CD4-positive, alpha-beta memory T cell (primary cell): ENCODE measurements at regions not wholly inside any gene's neighbourhood (a gene's known extent, or its start where the extent isn't known, plus 50 kb on each side); places are given as distances from the start of the nearest gene placed in this dataset.
"Not testable (repeated sequence)": the region's sequence is repeated elsewhere in the genome, so short reads cannot be mapped to it uniquely, and the experiment has no call there.

ENCODE experiments used
- CTCF ChIA-PET: fragments of 350-600 bp; sonication (Branson Sonifier 250); formaldehyde crosslinking; loops from one replicate; lab custom pipeline; 2021; ENCODE audit warnings: inconsistent platforms; ENCODE audit not compliant: partially characterized antibody; lab: Charles Lee
- POLR2A ChIA-PET: fragments of 350-600 bp; sonication (Branson Sonifier 250); formaldehyde crosslinking; loops from one replicate; lab custom pipeline; 2021; ENCODE audit not compliant: partially characterized antibody; lab: Charles Lee
- DNase-seq, 5 donors: peaks; one replicate each; pipeline versions ENCODE4 v3.0.0 to v3.0.0-alpha.2; 2020 to 2022; ENCODE audit warnings: mixed read lengths in 1 of 5
- H3K27ac ChIP-seq: one replicate; pipeline ENCODE4 v1.7.0; 2013; ENCODE audit warnings: low read depth, low read length
- H3K27me3 ChIP-seq: 2 replicates; pipeline ENCODE4 v1.7.0; 2013; ENCODE audit warnings: mild to moderate bottlenecking, low read length, moderate library complexity; ENCODE audit not compliant: insufficient read depth
- H3K36me3 ChIP-seq: 2 replicates; pipeline ENCODE4 v1.7.0; 2013; ENCODE audit warnings: mild to moderate bottlenecking, low read length, moderate library complexity; ENCODE audit not compliant: insufficient read depth
- H3K4me1 ChIP-seq: 2 replicates; pipeline ENCODE4 v1.7.0; 2013; ENCODE audit warnings: mild to moderate bottlenecking, low read length, moderate library complexity; ENCODE audit not compliant: insufficient read depth
- H3K4me3 ChIP-seq, 2 donors: one replicate each; pipeline ENCODE4 v1.7.0; 2013; ENCODE audit warnings: low read length in 2 of 2, mild to moderate bottlenecking in 1 of 2
- H3K9me3 ChIP-seq, 2 donors: one replicate each; pipeline ENCODE4 v1.7.0; 2013; ENCODE audit warnings: low read length in 2 of 2, control low read depth in 1 of 2; ENCODE audit not compliant: control insufficient read depth in 1 of 2
- H3K27ac Mint-ChIP-seq, 7 donors: one replicate each; pipeline ENCODE4 v1.8.0; 2020 to 2021; ENCODE audit warnings: mixed read lengths in 7 of 7, mild to moderate bottlenecking in 6 of 7, inconsistent platforms in 3 of 7, moderate library complexity in 3 of 7
- H3K27me3 Mint-ChIP-seq, 2 donors: one replicate each; pipeline ENCODE4 v1.8.0; 2020 to 2021; ENCODE audit warnings: mixed read lengths in 2 of 2
- H3K36me3 Mint-ChIP-seq, 2 donors: one replicate each; pipeline ENCODE4 v1.8.0; 2020 to 2021; ENCODE audit warnings: mixed read lengths in 2 of 2, inconsistent platforms in 1 of 2, mild to moderate bottlenecking in 1 of 2
- H3K4me1 Mint-ChIP-seq, 4 donors: one replicate each; pipeline ENCODE4 v1.8.0; 2020 to 2021; ENCODE audit warnings: mixed read lengths in 4 of 4, mild to moderate bottlenecking in 1 of 4
- H3K4me3 Mint-ChIP-seq, 8 donors: one replicate each; pipeline ENCODE4 v1.8.0; 2020 to 2021; ENCODE audit warnings: mixed read lengths in 8 of 8, mild to moderate bottlenecking in 7 of 8, moderate library complexity in 6 of 8, inconsistent platforms in 3 of 8
- H3K9me3 Mint-ChIP-seq, 8 donors: one replicate each; pipeline ENCODE4 v1.8.0; 2020 to 2021; ENCODE audit warnings: mixed read lengths in 8 of 8, mild to moderate bottlenecking in 5 of 8, inconsistent platforms in 3 of 8, moderate library complexity in 1 of 8
- intact Hi-C: fragments of 100-400 bp; cut with micrococcal nuclease; formaldehyde crosslinking; loops from one replicate; pipeline ENCODE4 v1.15.1; 2023

GRCh38 chr1:60664086-60664625 is 418.2 kb upstream of the NFIA start:
- POLR2A ChIA-PET: no interaction called here
- Histone ChIP-seq H3K36me3 (no peaks in the 10 kb centered on the region), H3K27ac (no peak overlapping the region), H3K4me1 (no peaks in the 10 kb centered on the region), H3K4me3 (no peak overlapping the region), H3K27me3 (no peaks in the 10 kb centered on the region), H3K9me3 (no peaks in the 10 kb centered on the region)
- no peak for DNase-seq
- intact Hi-C loops: no loop called here
- CTCF ChIA-PET: no interaction called here
- Mint-ChIP-seq H3K9me3 (peaks cover 0 to 3% (median 0%) of the 10 kb centered on the region in 8 donors), H3K27me3 (no peaks in the 10 kb centered on the region), H3K4me1 (no peaks in the 10 kb centered on the region), H3K4me3 (no peak overlapping the region), H3K27ac (no peak overlapping the region), H3K36me3 (no peaks in the 10 kb centered on the region)

GRCh38 chr1:60662486-60663044 is 419.8 kb upstream of the NFIA start:
- no peak for DNase-seq

GRCh38 chr1:60657926-60658325 is 424.4 kb upstream of the NFIA start:
- Mint-ChIP-seq H3K36me3 (no peaks in the 10 kb centered on the region), H3K4me1 (no peaks in the 10 kb centered on the region), H3K27ac (no peak overlapping the region), H3K4me3 (no peak overlapping the region), H3K9me3 (peaks cover 0 to 4% (median under 1%) of the 10 kb centered on the region in 8 donors), H3K27me3 (no peaks in the 10 kb centered on the region)
- no peaks in the 10 kb centered on the region for H3K9me3 ChIP-seq
- no peaks in the 10 kb centered on the region for H3K4me1 ChIP-seq
- CTCF ChIA-PET: no interaction called here
- no peak overlapping the region for H3K4me3 ChIP-seq
- DNase-seq: no peak
- no peaks in the 10 kb centered on the region for H3K36me3 ChIP-seq
- POLR2A ChIA-PET: no interaction called here
- H3K27ac ChIP-seq: no peak overlapping the region
- peaks cover 3% of the 10 kb centered on the region for H3K27me3 ChIP-seq
- intact Hi-C loops: no loop called here

More at GRCh38 chr1:60662486-60663044, 419.8 kb upstream of the NFIA start:
- Mint-ChIP-seq H3K36me3 (no peaks in the 10 kb centered on the region), H3K4me1 (no peaks in the 10 kb centered on the region), H3K4me3 (no peak overlapping the region), H3K27me3 (no peaks in the 10 kb centered on the region), H3K9me3 (peaks cover 0 to 3% (median 0%) of the 10 kb centered on the region in 8 donors), H3K27ac (no peak overlapping the region)
- no peaks in the 10 kb centered on the region for H3K27me3 ChIP-seq
- intact Hi-C loops: no loop called here
- H3K27ac ChIP-seq: no peak overlapping the region
- H3K4me3 ChIP-seq: no peak overlapping the region
- no peaks in the 10 kb centered on the region for H3K36me3 ChIP-seq
- CTCF ChIA-PET: no interaction called here
- no peaks in the 10 kb centered on the region for H3K4me1 ChIP-seq
- no peaks in the 10 kb centered on the region for H3K9me3 ChIP-seq
- POLR2A ChIA-PET: no interaction called here

- CTCF ChIA-PET: no interaction called here
- no peak overlapping the region for H3K27ac Mint-ChIP-seq
- intact Hi-C loops: no loop called here
Measured at GRCh38 chr1:60655679-60656355, 426.5 kb upstream of the NFIA start.

GRCh38 chr1:60640033-60640551 is 442.3 kb upstream of the NFIA start:
- H3K4me3 ChIP-seq, H3K27ac Mint-ChIP-seq, H3K27me3 Mint-ChIP-seq, DNase-seq, H3K27ac ChIP-seq, H3K4me1 ChIP-seq, H3K27me3 ChIP-seq, H3K4me1 Mint-ChIP-seq, POLR2A ChIA-PET, H3K36me3 ChIP-seq, H3K9me3 ChIP-seq, H3K4me3 Mint-ChIP-seq, H3K36me3 Mint-ChIP-seq, CTCF ChIA-PET, intact Hi-C loops, H3K9me3 Mint-ChIP-seq: not testable (repeated sequence)

More at GRCh38 chr1:60655679-60656355, 426.5 kb upstream of the NFIA start:
- Histone ChIP-seq H3K4me3 (no peak overlapping the region), H3K4me1 (no peaks in the 10 kb centered on the region), H3K36me3 (no peaks in the 10 kb centered on the region), H3K27ac (no peak overlapping the region), H3K9me3 (peaks cover 0 to 3% of the 10 kb centered on the region in 2 donors), H3K27me3 (peaks cover 3% of the 10 kb centered on the region)
- Mint-ChIP-seq H3K4me1 (no peaks in the 10 kb centered on the region), H3K27me3 (no peaks in the 10 kb centered on the region), H3K9me3 (peaks cover 0 to 4% (median 2%) of the 10 kb centered on the region in 8 donors), H3K36me3 (no peaks in the 10 kb centered on the region), H3K4me3 (no peak overlapping the region)
- POLR2A ChIA-PET: no interaction called here
- no peak for DNase-seq

GRCh38 chr1:60639287-60639686 is 443.1 kb upstream of the NFIA start:
- CTCF ChIA-PET: no interaction called here
- POLR2A ChIA-PET: no interaction called here

GRCh38 chr1:60637651-60638050 is 444.7 kb upstream of the NFIA start:
- no peak overlapping the region for H3K27ac ChIP-seq
- no peaks in the 10 kb centered on the region for H3K36me3 ChIP-seq
- intact Hi-C loops: no loop called here
- Mint-ChIP-seq H3K27ac (no peak overlapping the region), H3K4me3 (no peak overlapping the region), H3K27me3 (peaks cover 1 to 4% of the 10 kb centered on the region in 2 donors), H3K4me1 (no peaks in the 10 kb centered on the region), H3K36me3 (no peaks in the 10 kb centered on the region), H3K9me3 (peaks cover 0 to 4% (median 0%) of the 10 kb centered on the region in 8 donors)
- POLR2A ChIA-PET: no interaction called here
- no peak overlapping the region for H3K4me3 ChIP-seq
- CTCF ChIA-PET: no interaction called here
- no peak for DNase-seq
- H3K27me3 ChIP-seq: no peaks in the 10 kb centered on the region
- H3K9me3 ChIP-seq: no peaks in the 10 kb centered on the region
- no peaks in the 10 kb centered on the region for H3K4me1 ChIP-seq

More at GRCh38 chr1:60639287-60639686, 443.1 kb upstream of the NFIA start:
- Mint-ChIP-seq H3K27me3 (peaks cover 1 to 2% of the 10 kb centered on the region in 2 donors), H3K4me3 (no peak overlapping the region), H3K27ac (no peak overlapping the region), H3K4me1 (no peaks in the 10 kb centered on the region), H3K36me3 (no peaks in the 10 kb centered on the region), H3K9me3 (peaks cover 0 to 2% (median under 1%) of the 10 kb centered on the region in 8 donors)
- Histone ChIP-seq H3K4me1 (no peaks in the 10 kb centered on the region), H3K4me3 (no peak overlapping the region), H3K9me3 (no peaks in the 10 kb centered on the region), H3K27me3 (no peaks in the 10 kb centered on the region), H3K27ac (no peak overlapping the region), H3K36me3 (no peaks in the 10 kb centered on the region)
- intact Hi-C loops: no loop called here
- no peak for DNase-seq
